NCI-H226 (cell line): ENCODE measurements at regions not wholly inside any gene's neighbourhood (a gene's known extent, or its start where the extent isn't known, plus 50 kb on each side); places are given as distances from the start of the nearest gene placed in this dataset.
"Not testable (repeated sequence)": the region's sequence is repeated elsewhere in the genome, so short reads cannot be mapped to it uniquely, and the experiment has no call there.

ENCODE experiments used
- DNase-seq: peaks from one replicate; pipeline ENCODE4 v3.0.0-alpha.2; 2015

DNA sequence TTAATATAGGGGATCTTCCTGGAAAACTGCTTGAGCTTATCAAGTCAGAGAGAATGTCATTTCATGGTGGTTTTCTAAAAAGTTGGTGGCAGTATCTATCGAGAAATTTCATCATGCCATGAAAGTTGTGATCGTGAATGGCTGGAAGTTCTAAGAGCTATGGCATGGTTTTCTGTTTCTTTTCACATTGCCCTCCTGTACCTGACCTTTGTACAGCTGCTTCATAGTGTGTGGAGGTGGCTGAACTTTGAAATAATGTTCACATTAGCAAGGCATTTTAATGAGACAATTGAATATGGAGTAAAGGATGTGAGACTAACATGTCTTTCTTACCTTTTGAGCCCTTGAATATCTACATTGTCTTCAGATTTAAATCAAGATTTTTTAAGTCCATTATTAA, 278.2 kb upstream of the ID4 start:
- DNase-seq = no peak

- no peak for DNase-seq
These were observed 274.7 kb upstream of the ID4 start for GRCh38 chr6:19562468-19562867.

- no peak for DNase-seq
These were observed 267.6 kb upstream of the ID4 start for GRCh38 chr6:19569563-19569962.

GRCh38 chr6:19571176-19571575, 266.0 kb upstream of the ID4 start:
- no peak for DNase-seq

GRCh38 chr6:19578481-19578880, 258.7 kb upstream of the ID4 start:
- no peak for DNase-seq

DNA sequence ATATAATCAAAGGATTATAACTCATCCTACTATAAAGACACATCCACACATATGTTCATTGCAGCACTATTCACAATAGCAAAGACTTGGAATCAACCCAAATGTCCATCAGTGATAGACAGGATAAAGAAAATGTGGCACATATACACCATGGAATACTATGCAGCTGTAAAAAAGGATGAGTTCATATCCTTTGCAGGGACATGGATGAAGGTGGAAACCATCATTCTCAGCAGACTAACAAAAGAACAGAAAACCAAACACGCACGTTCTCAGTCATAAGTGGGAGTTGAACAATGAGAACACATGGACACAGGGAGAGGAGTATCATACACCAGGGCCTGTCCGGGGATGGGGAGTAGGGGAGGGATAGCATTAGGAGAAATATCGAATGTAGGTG, 253.0 kb upstream of the ID4 start:
- DNase-seq = not testable (repeated sequence)

DNA sequence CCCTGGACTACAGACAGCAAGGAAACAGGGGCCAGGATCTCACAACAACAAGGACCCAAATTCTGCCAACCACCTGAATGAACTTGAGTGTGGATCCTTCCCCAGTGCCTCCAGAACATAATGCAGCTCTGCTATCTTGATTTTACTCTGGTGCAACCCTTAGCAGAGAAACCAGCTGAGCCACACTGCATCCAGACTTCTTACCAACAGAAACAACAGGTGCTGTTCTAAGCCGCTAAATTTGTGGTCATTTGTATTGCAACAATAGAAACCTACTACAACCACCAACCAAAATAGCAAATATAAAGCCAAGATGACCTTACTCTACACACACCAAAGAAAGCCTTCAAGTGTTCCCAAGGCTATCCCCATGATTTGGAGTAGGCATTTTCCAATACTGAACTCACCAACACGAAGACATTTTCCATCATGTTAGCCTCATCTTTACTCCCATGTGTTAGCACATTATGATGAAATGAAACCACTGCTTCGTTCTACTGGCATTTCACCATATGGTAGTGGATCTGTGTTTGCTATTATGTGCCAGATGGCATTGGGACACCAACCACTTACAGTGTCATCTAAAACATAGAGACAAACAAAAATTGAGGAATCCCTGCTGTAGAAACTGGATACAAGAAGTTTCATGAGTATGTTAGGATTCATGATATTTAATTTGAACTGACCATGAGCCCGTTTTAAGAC, 249.8 kb upstream of the ID4 start:
- DNase-seq = no peak

DNA sequence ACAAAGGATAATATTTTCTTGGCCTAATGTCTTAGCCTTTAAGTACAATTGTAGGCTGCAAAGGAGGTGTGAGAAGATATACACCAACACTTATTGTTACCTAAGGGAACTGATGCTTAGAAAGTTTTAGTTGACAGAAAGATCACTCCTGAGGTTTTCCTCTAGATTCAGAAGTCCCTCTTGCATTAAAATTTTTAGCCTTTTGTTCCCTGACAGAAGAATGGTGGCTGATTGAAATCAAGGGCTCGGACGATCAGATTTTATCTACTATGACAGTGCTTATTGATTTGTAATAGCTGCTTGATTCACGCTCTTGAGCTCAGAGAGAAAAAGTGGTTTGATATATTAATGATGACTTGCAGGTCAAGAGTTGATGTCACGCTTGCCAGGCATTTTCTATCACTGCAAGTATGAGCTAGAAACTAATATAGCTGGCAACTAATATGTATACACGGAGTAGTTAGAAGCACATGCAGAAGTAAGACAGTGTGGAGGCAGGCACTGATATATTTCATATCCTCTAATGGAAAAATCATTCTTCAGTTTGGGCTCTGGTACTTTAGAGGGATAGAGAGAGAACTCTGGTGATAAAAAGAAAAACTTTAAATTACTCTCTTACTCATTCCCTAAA, 246.6 kb upstream of the ID4 start:
- no peak for DNase-seq

- no peak for DNase-seq
These were observed 239.3 kb upstream of the ID4 start for GRCh38 chr6:19597809-19598320.

- DNase-seq = peak; percentile 13
These were observed 237.2 kb upstream of the ID4 start for GRCh38 chr6:19599796-19600464.

GRCh38 chr6:19602434-19603013, 234.6 kb upstream of the ID4 start:
- no peak for DNase-seq

DNA sequence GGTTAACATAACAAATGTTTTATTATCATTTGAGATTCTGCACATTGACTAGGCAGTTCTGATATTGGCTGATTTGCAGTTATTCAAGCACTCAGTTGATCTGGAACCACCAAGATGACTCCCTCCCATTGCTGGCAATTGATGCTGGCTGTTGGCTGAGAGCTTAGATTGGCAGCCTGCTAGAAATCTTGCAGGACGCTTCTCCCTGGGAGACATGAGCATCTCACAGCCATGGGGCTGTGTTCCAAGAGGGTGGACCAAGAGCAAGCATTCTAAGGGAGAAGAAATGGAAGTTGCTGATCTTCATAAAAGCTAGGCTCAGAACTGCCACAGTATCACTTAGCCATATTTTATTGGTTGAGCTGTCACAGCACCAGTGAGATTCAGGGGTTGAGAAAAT, 233.4 kb upstream of the ID4 start:
- DNase-seq = no peak

GRCh38 chr6:19605624-19606023, 231.5 kb upstream of the ID4 start:
- DNase-seq = no peak

GRCh38 chr6:19608546-19608945, 228.6 kb upstream of the ID4 start:
- no peak for DNase-seq

DNA sequence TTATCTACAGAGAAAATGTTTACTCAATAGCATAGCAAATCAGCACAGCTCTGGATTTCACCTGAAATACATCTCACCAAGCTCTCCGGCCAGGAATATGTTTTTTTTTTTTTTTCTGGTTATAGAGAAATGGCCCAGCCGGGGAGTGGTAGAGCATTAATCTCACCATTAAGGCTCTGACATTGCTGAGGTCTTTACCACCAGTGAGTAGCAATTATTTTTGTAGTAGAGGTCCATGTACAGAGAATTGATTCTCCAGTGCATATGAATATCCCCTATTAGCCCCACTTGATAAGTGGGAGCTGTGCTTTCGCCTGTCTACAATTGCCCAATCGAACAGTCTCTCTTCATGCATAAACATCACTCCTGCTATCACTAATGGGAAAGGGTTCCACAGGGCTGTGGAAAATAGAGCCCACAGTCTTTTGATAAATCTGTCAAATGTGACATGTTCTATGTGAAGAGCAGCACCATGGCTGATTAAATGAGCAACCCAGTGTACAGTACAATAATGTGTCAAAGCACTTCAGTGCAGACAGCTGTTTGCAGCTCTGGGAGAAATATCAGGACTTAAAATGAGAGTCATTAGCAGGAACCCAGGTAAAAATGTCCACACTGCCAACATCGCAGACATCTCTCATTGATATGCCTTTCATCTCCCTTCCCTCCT, 227.1 kb upstream of the ID4 start:
- DNase-seq = no peak

GRCh38 chr6:19612672-19613466, 224.3 kb upstream of the ID4 start:
- not testable (repeated sequence) for DNase-seq

- DNase-seq = no peak
These were observed 223.5 kb upstream of the ID4 start for GRCh38 chr6:19613678-19614077.

DNA sequence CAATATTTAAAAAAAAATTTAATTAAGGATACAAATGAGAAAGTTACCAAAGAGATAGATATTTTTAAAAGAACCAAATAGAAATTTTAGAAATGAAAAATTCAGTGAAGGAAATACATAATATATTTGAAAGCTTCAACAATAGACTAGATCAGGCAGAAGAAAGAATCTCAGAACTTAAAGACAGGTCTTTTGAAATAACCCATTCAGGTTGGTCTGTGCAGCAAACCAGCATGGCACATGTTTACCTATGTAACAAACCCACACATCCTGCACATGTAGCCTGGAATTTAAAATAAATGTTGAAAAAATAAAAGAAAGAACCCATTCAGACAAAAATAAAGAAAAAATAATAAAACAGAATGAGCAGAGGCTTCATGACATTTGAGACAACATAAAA, 221.1 kb upstream of the ID4 start:
- DNase-seq = no peak

- DNase-seq = no peak
These were observed 204.9 kb upstream of the ID4 start for GRCh38 chr6:19632230-19632629.

DNA sequence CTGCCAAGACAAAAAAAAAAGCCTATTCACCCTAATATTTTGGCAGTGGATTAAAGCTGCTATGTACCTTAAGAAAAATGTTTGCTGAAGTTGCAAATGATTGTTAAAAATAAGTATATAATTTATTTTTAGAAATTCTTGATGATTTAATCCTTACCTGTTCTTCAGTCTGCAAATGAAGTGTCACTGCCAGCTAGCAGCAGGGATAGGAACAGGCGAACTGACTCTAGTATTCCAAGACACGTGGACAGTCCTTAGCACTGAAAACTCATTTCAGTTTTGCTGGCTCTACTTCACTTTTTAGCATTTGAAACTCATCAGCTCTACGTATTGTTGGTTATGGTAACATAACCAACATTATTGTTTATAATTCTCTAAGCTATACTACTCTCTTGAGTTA, 204.4 kb upstream of the ID4 start:
- no peak for DNase-seq

GRCh38 chr6:19635728-19636127, 201.4 kb upstream of the ID4 start:
- DNase-seq = no peak

DNA sequence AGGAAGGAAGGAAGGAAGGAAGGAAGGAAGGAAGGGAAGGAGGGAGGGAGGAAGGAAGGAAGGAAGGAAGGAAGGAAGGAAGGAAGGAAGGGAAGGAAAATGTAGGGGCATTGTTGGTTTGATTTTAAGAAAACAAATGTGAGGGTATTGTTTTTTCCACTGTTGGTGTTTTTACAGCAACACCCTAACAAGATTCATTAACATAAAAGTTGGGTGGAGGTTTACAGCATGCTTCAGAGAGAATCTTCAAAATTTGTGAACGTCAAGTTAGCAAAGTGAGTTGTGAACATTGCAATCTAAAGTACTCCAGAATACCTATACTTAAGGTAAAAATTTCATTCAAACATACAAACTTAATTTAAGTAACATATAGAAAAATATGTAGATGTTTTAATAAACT, 200.2 kb upstream of the ID4 start:
- no peak for DNase-seq
